GM12875 (cell line): ENCODE measurements at regions not wholly inside any gene's neighbourhood (a gene's known extent, or its start where the extent isn't known, plus 50 kb on each side); places are given as distances from the start of the nearest gene placed in this dataset.

ENCODE experiments used
- H3K4me3 ChIP-seq: one replicate; pipeline ENCODE4 v1.5.1; 2011; ENCODE audit warnings: low read depth, low read length, control low read depth
- CTCF ChIP-seq: IDR thresholded peaks from 2 replicates; pipeline ENCODE4 v1.5.1; 2011; ENCODE audit warnings: low read depth, mild to moderate bottlenecking, control low read depth, inconsistent platforms, low read length, moderate library complexity, borderline replicate concordance; ENCODE audit not compliant: insufficient read depth

- TF ChIP-seq CTCF: no peak
- no peak overlapping the region for H3K4me3 ChIP-seq
These were observed 318.7 kb downstream of the TMEM121 start for GRCh38 chr14:105844810-105845724.

DNA sequence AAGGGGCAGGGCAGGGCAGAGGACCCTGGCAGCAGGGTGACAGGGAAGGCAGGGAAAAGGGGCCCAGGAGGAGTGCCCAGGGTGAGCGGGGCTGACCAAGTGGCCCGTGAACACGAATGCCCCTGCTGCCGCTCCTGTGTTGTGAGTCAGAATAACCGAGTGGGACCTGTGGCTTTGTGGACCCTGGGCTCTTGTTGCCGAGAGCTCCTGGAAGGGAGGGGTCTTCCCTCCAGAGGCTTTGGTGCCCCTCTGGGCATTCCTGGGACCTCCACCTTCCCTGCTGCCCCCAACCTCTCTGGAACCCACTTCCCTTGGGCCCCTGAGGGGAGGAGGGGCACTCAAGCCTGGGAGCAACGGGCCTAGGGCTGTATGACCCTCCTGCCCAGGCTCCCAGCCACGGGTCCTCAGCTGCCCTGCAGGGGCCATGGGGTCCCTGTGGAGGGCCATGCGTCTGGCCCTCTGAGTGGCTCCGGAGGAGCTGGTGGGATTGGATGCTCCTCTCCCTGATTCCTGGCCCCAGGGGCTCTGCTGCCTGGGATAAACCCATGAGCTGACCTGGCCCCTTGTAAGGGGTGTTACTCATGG lies 319.4 kb downstream of the TMEM121 start:
- no peak for TF ChIP-seq CTCF
- no peak overlapping the region for H3K4me3 ChIP-seq

DNA sequence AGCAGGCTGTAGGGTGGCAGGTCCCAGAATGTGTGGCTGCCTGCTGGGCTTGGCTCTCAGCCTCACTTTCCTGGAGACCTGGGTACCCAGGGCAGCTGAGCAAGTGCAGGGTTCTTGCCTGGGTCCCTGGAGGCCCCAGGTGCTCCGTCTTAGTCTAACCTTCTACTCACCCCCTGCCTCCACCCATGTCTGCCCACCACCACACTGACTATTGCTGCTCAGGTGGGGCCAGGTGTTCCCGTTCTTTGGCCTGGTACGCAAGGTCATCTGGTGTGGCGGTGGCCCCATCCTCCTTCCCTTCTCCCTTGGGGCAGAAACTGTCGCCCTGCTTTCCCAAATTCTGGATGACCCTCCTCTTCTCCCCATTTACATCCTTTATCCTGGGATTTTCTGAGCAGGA lies 319.9 kb downstream of the TMEM121 start:
- H3K4me3 ChIP-seq: no peak overlapping the region
- no peak for TF ChIP-seq CTCF

DNA sequence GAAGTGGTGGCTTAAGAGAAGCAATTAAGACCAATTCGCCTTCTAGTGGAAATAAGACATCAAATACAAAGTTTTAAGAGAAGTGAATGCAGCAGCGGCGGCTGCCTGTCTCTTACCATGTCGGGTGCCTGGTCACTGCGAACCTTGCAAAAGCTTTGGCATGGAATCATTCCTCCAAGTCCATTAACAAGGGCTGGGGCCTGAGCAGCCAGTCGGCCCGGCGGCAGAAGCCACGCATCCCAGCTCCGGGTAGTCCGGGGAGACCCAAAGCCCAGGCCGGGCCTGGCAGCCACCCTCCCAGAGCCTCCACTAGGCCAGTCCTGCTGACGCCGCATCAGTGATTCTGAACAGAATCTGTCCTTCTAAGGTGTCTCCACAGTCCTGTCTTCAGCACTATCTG lies 321.0 kb downstream of the TMEM121 start:
- H3K4me3 ChIP-seq: no peak overlapping the region
- no peak for TF ChIP-seq CTCF

DNA sequence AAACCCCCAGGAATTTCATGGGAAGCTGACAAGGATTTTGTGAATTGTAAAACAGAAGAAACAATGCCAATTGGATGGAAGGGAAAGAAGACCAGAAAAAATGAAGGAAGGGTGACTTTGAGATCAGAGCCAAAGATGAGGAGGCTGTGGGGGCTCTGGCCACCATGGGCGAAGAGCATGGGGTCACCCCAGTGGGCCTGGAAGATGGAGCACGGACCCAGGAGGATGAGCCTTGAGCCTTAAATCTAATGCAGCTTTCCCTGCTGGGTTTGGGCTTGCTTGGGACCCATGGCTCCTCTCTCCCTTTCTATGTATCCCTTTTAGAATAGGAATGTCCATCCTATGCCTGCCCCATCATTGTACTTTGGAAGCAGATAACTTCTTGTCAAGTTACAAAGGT lies 322.2 kb downstream of the TMEM121 start:
- no peak for TF ChIP-seq CTCF
- no peak overlapping the region for H3K4me3 ChIP-seq

- H3K4me3 ChIP-seq: no peak overlapping the region
- no peak for TF ChIP-seq CTCF
These were observed 323.7 kb downstream of the TMEM121 start for GRCh38 chr14:105849933-105850626.
